ENCODE measurements at regions not wholly inside any gene's neighbourhood (a gene's known extent, or its start where the extent isn't known, plus 50 kb on each side); places are given as distances from the start of the nearest gene placed in this dataset.

- no peak for TF ChIP-seq CTCF (conservative IDR thresholded peaks at IDR 0.05)
- H3K27ac Mint-ChIP-seq (ENCODE audit: unreplicated experiment), result no peak overlapping the region
- H3K4me3 Mint-ChIP-seq, result no peak overlapping the region
- peaks cover 2% of the 10 kb centered on the region for H3K27me3 Mint-ChIP-seq (ENCODE audit: low read depth)
- H3K4me1 Mint-ChIP-seq, result no peaks in the 10 kb centered on the region
- DNase-seq (ENCODE audit: low read depth, low spot score), result no peak
- H3K36me3 Mint-ChIP-seq (ENCODE audit: low read depth), result no peaks in the 10 kb centered on the region
- peaks cover 18% of the 10 kb centered on the region for H3K9me3 Mint-ChIP-seq
Observed at GRCh38 chr4:26099967-26100366, 185.9 kb downstream of the SMIM20 start.

- Mint-ChIP-seq H3K9me3 (peaks cover 18% of the 10 kb centered on the region), H3K27ac (ENCODE audit: unreplicated experiment) (no peak overlapping the region), H3K27me3 (ENCODE audit: low read depth) (no peaks in the 10 kb centered on the region), H3K4me3 (no peak overlapping the region), H3K36me3 (ENCODE audit: low read depth) (no peaks in the 10 kb centered on the region), H3K4me1 (no peaks in the 10 kb centered on the region)
- DNase-seq (ENCODE audit: low read depth, low spot score), result no peak
- no peak for TF ChIP-seq CTCF (conservative IDR thresholded peaks at IDR 0.05)
Observed at GRCh38 chr4:26101011-26101410, 187.0 kb downstream of the SMIM20 start.

GRCh38 chr4:26104056-26104685 is 190.2 kb downstream of the SMIM20 start:
- DNase-seq (ENCODE audit: low read depth, low spot score), result no peak
- Mint-ChIP-seq H3K27ac (ENCODE audit: unreplicated experiment) (no peak overlapping the region), H3K27me3 (ENCODE audit: low read depth) (no peaks in the 10 kb centered on the region), H3K4me3 (no peak overlapping the region), H3K4me1 (no peaks in the 10 kb centered on the region), H3K9me3 (peaks cover 5% of the 10 kb centered on the region), H3K36me3 (ENCODE audit: low read depth) (no peaks in the 10 kb centered on the region)
- no peak for TF ChIP-seq CTCF (conservative IDR thresholded peaks at IDR 0.05)

- Mint-ChIP-seq H3K27me3 (ENCODE audit: low read depth) (no peaks in the 10 kb centered on the region), H3K4me1 (no peaks in the 10 kb centered on the region), H3K36me3 (ENCODE audit: low read depth) (no peaks in the 10 kb centered on the region), H3K27ac (ENCODE audit: unreplicated experiment) (no peak overlapping the region), H3K4me3 (no peak overlapping the region), H3K9me3 (peaks cover 2% of the 10 kb centered on the region)
- no peak for TF ChIP-seq CTCF (conservative IDR thresholded peaks at IDR 0.05)
- DNase-seq (ENCODE audit: low read depth, low spot score), result no peak
Observed at GRCh38 chr4:26105337-26105736, 191.3 kb downstream of the SMIM20 start.

GRCh38 chr4:26105815-26106699 is 192.0 kb downstream of the SMIM20 start:
- no peak for TF ChIP-seq CTCF (conservative IDR thresholded peaks at IDR 0.05)
- H3K4me1 Mint-ChIP-seq, result no peaks in the 10 kb centered on the region
- no peak overlapping the region for H3K4me3 Mint-ChIP-seq
- H3K27ac Mint-ChIP-seq (ENCODE audit: unreplicated experiment), result no peak overlapping the region
- no peak for DNase-seq (ENCODE audit: low read depth, low spot score)
- H3K36me3 Mint-ChIP-seq (ENCODE audit: low read depth), result no peaks in the 10 kb centered on the region
- no peaks in the 10 kb centered on the region for H3K27me3 Mint-ChIP-seq (ENCODE audit: low read depth)
- H3K9me3 Mint-ChIP-seq, result peaks cover 5% of the 10 kb centered on the region

Measured in neural crest cell (in vitro differentiated cells).